ENCODE measurements at regions not wholly inside any gene's neighbourhood (a gene's known extent, or its start where the extent isn't known, plus 50 kb on each side); places are given as distances from the start of the nearest gene placed in this dataset.

- H3K9me3 ChIP-seq (ENCODE audit: control insufficient read depth in 4 of 4, insufficient read depth in 3 of 4, low read length in 3 of 4) = no peaks in the 10 kb centered on the region
- DNase-seq (no peak), ATAC-seq (ENCODE audit: insufficient read depth, low FRiP score) (no peak)
- H3K9ac ChIP-seq (ENCODE audit: insufficient read depth in 1 of 2, low read length in 2 of 2) = no peak overlapping the region
- TF ChIP-seq CTCF (IDR thresholded peaks at IDR 0.05; ENCODE audit: control extremely low read depth, extremely low read depth) = no peak
- peaks cover 0 to 15% (median 0%) of the 10 kb centered on the region in 5 donors for H3K4me1 ChIP-seq (ENCODE audit: control insufficient read depth in 5 of 5, insufficient read depth in 5 of 5, low read length in 5 of 5)
- no peaks in the 10 kb centered on the region for H3K36me3 ChIP-seq (ENCODE audit: control insufficient read depth in 4 of 4, insufficient read depth in 4 of 4, low read length in 4 of 4)
- no peaks in the 10 kb centered on the region for H3K27me3 ChIP-seq (ENCODE audit: control insufficient read depth in 3 of 3, insufficient read depth in 3 of 3, low read length in 2 of 3)
- no peak overlapping the region for H3K27ac ChIP-seq (ENCODE audit: low read depth in 1 of 2, low read length in 1 of 2)
- no peak overlapping the region for H3K4me3 ChIP-seq
Measured at GRCh38 chr5:117740268-117740667, 1165.6 kb upstream of the SEMA6A start.

GRCh38 chr5:117738571-117738970 lies 1163.9 kb upstream of the SEMA6A start:
- no peak for ATAC-seq (ENCODE audit: insufficient read depth, low FRiP score)
- TF ChIP-seq CTCF (IDR thresholded peaks at IDR 0.05; ENCODE audit: control extremely low read depth, extremely low read depth) = no peak
- Histone ChIP-seq H3K4me1 (ENCODE audit: control insufficient read depth in 5 of 5, insufficient read depth in 5 of 5, low read length in 5 of 5) (peaks cover 0 to 19% (median 0%) of the 10 kb centered on the region in 5 donors), H3K36me3 (ENCODE audit: control insufficient read depth in 4 of 4, insufficient read depth in 4 of 4, low read length in 4 of 4) (no peaks in the 10 kb centered on the region), H3K27ac (ENCODE audit: low read depth in 1 of 2, low read length in 1 of 2) (no peak overlapping the region), H3K9me3 (ENCODE audit: control insufficient read depth in 4 of 4, insufficient read depth in 3 of 4, low read length in 3 of 4) (no peaks in the 10 kb centered on the region), H3K27me3 (ENCODE audit: control insufficient read depth in 3 of 3, insufficient read depth in 3 of 3, low read length in 2 of 3) (no peaks in the 10 kb centered on the region), H3K9ac (ENCODE audit: insufficient read depth in 1 of 2, low read length in 2 of 2) (no peak overlapping the region), H3K4me3 (no peak overlapping the region)
- WGBS, 2 donors = 63 to 83% methylated on average over 3 of the region's 3 CpGs
- peak in 1 of 3 donors; percentile 42 for DNase-seq

- DNase-seq = no peak
- no peak overlapping the region for H3K4me3 ChIP-seq
- whole genome bisulfite sequencing, 2 donors = 86 to 88% methylated on average over 2 of the region's 2 CpGs
- no peak for TF ChIP-seq CTCF (IDR thresholded peaks at IDR 0.05; ENCODE audit: control extremely low read depth, extremely low read depth)
- H3K27me3 ChIP-seq (ENCODE audit: control insufficient read depth in 3 of 3, insufficient read depth in 3 of 3, low read length in 2 of 3) = no peaks in the 10 kb centered on the region
- no peaks in the 10 kb centered on the region for H3K36me3 ChIP-seq (ENCODE audit: control insufficient read depth in 4 of 4, insufficient read depth in 4 of 4, low read length in 4 of 4)
- H3K27ac ChIP-seq (ENCODE audit: low read depth in 1 of 2, low read length in 1 of 2) = no peak overlapping the region
- H3K9me3 ChIP-seq (ENCODE audit: control insufficient read depth in 4 of 4, insufficient read depth in 3 of 4, low read length in 3 of 4) = no peaks in the 10 kb centered on the region
- no peak overlapping the region for H3K9ac ChIP-seq (ENCODE audit: insufficient read depth in 1 of 2, low read length in 2 of 2)
- ATAC-seq (ENCODE audit: insufficient read depth, low FRiP score) = no peak
- peaks cover 0 to 27% (median 2%) of the 10 kb centered on the region in 5 donors for H3K4me1 ChIP-seq (ENCODE audit: control insufficient read depth in 5 of 5, insufficient read depth in 5 of 5, low read length in 5 of 5)
Measured at GRCh38 chr5:117736698-117737097, 1162.1 kb upstream of the SEMA6A start.

GRCh38 chr5:117734056-117734455 lies 1159.4 kb upstream of the SEMA6A start:
- no peak for DNase-seq
- no peak overlapping the region for H3K4me3 ChIP-seq
- ATAC-seq (ENCODE audit: insufficient read depth, low FRiP score) = no peak
- H3K9me3 ChIP-seq (ENCODE audit: control insufficient read depth in 4 of 4, insufficient read depth in 3 of 4, low read length in 3 of 4) = no peaks in the 10 kb centered on the region
- no peak overlapping the region for H3K27ac ChIP-seq (ENCODE audit: low read depth in 1 of 2, low read length in 1 of 2)
- H3K9ac ChIP-seq (ENCODE audit: insufficient read depth in 1 of 2, low read length in 2 of 2) = no peak overlapping the region
- H3K4me1 ChIP-seq (ENCODE audit: control insufficient read depth in 5 of 5, insufficient read depth in 5 of 5, low read length in 5 of 5) = peaks cover 0 to 28% (median 2%) of the 10 kb centered on the region in 5 donors
- H3K27me3 ChIP-seq (ENCODE audit: control insufficient read depth in 3 of 3, insufficient read depth in 3 of 3, low read length in 2 of 3) = no peaks in the 10 kb centered on the region
- 89 to 91% methylated on average over 4 of the region's 4 CpGs for WGBS, 2 donors
- H3K36me3 ChIP-seq (ENCODE audit: control insufficient read depth in 4 of 4, insufficient read depth in 4 of 4, low read length in 4 of 4) = no peaks in the 10 kb centered on the region
- TF ChIP-seq CTCF (IDR thresholded peaks at IDR 0.05; ENCODE audit: control extremely low read depth, extremely low read depth) = no peak
